ENCODE measurements at regions not wholly inside any gene's neighbourhood (a gene's known extent, or its start where the extent isn't known, plus 50 kb on each side); places are given as distances from the start of the nearest gene placed in this dataset.

DNA sequence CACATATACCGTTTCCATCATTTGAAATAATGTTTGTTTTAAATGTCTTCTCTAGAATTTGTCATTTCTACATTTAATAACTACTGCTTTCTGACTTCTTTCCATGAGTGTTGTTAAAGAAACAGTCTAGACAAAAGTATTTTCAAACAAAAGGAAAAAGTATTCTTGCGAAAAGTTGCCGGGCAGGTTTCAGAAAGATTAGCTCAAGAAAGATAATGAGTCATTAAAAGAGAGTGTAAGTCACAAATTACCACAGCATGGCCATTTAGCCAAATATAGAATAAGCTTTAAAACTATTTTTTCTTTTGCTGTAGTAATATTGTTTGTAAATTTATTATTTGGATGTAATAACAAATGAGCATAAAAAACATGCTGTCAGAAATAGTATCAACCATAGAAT, 493.0 kb downstream of the TLL1 start:
- no peak for FAIRE-seq

- no peak for FAIRE-seq
Observed at GRCh38 chr4:166377578-166377977, 504.5 kb downstream of the TLL1 start.

DNA sequence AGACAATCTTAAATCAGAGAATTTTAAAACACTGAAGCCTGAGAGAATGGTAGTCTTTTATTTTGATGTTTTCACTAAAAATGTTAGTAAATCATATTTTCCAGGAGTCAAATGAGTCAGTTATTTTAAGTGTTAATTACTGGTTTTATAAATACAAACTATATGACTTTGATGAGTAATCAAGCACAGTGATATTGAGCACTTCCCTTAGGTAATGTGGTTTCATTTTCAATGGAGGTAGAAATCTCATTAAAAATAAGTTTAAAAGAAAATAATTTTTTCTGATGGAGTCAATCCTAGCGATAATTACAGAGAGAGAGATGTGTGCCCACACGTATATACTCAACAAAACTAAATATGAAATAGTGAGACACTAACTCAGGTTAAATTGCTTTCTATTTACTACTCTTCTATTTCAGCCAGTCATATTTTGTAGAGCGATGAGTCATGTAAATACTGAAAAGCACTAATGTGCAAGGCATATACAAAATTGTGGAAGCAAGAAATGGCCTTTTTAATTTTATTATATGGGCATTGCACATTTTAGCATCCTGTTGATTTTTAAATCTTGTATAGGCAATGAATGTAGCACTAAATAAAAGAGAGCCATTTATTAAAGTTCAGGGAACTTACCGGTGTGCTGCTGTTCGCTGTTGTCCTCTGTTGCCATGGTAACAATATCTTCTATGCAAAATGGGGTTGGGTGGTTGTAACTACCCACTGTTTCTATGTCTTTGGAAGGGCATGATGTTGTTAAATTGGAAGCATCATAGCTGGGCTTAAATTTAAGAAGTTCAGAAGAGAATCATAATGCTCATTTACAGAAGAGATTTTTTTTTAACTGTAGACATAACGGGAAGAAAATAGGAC, 513.7 kb downstream of the TLL1 start:
- FAIRE-seq: no peak

GRCh38 chr4:166391501-166391900, 518.5 kb downstream of the TLL1 start:
- no peak for FAIRE-seq

DNA sequence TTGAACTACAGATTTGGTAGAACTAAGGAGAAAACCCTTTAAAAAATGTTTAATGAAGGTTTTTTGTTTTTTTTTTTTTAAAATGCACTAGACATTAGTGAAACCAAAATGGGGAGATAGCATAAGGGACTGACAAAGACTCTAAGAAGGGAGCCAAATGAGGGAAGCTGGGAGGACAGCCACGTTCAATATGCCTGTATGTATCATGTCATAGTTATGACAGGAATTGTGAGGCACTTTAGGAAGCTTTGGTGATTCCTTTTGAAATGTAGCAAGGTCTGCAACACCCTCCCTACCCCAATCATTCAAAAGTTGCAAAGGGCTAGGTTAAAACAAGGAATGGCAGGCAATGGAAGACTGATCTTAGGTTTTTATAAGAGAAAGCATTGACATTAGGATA, 526.0 kb downstream of the TLL1 start:
- no peak for FAIRE-seq

DNA sequence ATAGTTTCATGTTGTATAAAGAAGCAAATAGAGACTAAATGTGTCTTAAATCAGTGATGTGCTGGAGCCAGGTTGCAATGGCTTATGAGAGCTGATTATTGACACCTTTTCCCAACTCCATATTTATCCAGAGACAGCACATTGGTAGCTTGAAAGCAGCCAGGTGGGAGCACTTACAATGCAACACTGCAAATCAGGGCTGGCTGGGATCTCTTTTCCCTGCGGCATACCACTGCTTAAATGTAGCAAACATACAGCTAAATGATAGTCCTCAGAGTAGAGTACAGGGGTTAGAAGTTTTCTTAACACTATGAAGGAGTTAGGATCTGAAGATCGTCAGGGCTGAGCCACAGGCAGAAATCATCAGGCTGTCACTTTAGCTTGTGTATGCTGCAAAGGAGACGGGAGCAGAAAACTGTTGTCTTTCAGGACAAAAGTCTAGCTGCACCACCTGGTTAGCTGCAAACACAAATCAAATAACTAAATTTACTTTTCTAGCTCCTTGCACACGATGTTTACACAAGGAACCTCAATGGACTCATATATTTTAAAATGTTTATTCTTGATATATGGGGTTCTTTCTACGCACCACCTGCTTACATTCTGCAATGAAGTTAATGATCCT, 527.3 kb downstream of the TLL1 start:
- no peak for FAIRE-seq

GRCh38 chr4:166413356-166413755, 540.3 kb downstream of the TLL1 start:
- FAIRE-seq: no peak

DNA sequence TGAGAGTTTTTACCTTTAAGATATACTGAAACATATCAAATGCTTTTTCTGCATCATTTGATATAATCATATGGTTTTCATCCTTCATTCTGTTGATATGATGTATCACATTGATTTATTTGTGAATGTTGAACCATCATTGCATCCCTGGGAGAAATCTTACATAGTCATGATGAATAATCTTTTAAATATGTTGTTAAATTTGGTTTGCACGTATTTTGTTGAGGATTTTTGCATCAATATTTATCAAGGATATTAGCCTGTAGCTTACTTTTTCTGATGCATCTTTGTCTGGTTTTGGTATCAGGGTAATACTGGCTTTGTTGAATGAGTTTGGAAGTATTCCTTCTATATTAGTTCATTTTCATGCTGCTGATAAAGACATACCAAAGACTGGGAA, 541.4 kb downstream of the TLL1 start:
- FAIRE-seq: no peak

- FAIRE-seq: no peak
Observed at GRCh38 chr4:166415749-166416148, 542.7 kb downstream of the TLL1 start.

GRCh38 chr4:166421556-166422156, 548.6 kb downstream of the TLL1 start:
- no peak for FAIRE-seq

DNA sequence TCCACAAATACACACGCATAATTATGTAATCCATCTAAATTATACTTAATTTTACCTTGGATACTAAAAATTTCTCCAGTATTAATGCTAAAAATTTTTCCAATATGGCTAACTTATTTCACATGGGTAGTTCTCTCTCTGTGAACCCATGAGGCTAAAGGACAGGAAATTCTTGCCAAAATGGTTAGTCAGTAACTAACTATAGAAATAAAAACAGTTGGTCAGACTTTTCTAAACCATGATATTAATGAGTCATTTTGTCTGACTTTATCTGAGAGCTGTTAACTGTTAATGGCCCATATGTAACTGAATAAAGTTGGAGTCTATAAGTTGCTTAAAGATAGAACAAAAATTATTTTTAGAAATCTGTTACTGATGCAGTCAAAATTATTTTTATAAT, 549.4 kb downstream of the TLL1 start:
- FAIRE-seq: no peak

GRCh38 chr4:166426300-166426863, 553.3 kb downstream of the TLL1 start:
- no peak for FAIRE-seq

- no peak for FAIRE-seq
Observed at GRCh38 chr4:166432125-166432524, 559.1 kb downstream of the TLL1 start.

GRCh38 chr4:166432842-166433241, 559.8 kb downstream of the TLL1 start:
- FAIRE-seq: no peak

DNA sequence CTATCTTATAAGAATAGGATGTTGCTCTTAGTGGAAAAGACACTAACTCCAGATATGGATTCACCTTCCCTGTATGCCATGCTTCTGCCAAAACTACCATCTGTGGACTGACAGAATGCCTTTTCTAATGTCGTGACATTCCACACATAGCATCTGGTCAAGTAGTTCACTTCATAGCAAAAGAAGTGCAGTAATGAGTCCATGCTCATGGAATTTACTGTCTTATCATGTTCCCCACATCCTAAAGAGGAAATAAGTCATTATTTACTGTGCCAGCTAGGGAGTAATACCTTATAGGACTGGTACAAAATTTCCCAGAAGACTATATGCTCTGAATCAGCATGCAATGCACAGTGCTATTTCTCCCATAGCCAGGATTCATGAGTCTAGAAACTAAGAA, 562.4 kb downstream of the TLL1 start:
- FAIRE-seq: no peak

DNA sequence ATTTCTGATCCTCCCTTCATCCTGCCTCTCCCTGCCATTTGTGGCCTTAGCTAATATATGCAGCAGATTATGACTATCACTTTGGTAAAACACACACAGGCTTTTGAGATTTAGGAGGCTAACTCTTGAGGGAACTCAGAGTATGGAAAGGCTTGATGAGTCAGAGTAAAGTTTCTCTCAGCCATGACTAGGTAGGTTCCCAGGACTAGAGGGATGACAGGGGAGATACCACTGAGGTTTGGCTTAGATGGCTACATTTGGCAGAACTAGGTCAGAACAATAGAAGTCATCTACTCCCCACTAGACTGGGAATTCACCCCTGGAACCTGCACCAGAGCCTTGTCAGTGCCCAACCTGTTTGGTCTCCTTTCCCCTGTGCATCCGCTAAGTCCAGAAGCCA, 585.7 kb downstream of the TLL1 start:
- FAIRE-seq: no peak

- FAIRE-seq: no peak
Observed at GRCh38 chr4:166459621-166460020, 586.6 kb downstream of the TLL1 start.

DNA sequence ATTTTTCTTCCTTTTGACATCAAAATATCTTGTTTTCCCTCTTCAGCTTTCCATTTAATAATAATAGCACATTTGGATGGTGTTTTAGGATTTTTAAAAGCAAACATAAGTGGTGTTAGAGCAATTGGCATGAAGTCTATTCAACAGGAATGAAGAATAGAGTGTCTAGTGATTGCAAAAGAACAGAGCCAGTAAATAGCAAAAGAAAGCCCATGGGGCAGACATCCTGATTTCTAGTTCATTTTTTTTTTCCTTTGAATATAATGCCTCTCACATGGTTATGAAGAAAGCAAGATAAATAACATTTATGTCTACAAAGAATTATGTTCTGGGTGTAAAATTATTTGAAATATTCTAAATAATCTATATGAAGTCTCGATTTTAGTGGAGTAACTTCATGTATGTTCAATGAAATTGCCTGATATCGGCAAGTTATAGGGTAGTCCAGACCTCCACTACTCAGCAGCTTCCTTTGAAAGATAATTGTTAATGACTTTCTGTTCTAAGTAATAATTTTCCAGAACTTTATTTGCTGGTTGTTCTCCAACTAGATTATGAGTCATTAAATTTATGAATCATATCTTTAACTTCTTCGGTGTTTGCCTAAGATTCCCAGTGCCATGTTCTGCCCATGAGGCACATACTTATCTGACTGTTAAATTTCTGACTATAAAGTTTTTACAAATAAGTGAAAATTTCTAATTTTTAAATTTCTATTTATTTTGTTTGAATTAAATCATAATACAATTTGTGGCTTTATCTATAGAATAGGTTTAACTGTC, 587.9 kb downstream of the TLL1 start:
- FAIRE-seq: no peak

DNA sequence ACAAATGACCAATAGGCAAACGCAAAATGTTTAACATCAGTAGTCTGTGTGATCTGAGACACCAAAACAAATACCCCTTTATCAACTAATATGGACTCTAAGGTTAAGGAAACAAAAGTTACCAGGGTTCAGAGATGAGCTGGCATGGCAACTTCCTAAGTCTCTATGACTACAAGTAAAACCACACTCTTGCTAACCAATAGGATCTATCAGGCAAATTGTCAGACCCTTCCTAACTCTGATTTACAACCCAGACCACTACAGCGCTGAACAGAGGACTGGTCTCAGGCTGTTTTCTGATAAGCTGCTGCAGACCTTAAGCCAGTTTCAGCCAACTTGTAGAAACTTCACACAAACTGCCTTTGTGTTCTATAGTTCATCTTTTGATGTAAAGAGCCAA, 608.0 kb downstream of the TLL1 start:
- FAIRE-seq: no peak

- no peak for FAIRE-seq
Observed at GRCh38 chr4:166481739-166482138, 608.7 kb downstream of the TLL1 start.

- no peak for FAIRE-seq
Observed at GRCh38 chr4:166482758-166483157, 609.7 kb downstream of the TLL1 start.

DNA sequence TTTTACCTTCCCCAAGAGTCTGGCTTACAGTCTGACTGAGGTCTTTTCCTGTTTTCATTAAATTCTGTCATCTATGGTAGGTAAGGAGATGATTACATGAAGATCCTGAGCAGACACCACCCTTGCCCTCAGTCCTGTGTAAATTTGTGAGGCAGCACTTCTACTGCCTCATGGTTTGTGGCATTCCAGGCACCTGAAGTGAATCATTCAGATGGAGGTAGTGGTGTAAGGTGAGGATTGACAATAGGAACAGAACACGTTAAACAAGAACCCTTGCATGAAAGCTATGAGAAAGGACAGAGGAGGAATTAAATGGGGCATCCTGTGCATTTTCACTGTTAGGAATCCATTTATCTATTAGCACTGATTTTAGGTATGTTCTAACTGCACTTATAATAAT, 618.6 kb downstream of the TLL1 start:
- no peak for FAIRE-seq

DNA sequence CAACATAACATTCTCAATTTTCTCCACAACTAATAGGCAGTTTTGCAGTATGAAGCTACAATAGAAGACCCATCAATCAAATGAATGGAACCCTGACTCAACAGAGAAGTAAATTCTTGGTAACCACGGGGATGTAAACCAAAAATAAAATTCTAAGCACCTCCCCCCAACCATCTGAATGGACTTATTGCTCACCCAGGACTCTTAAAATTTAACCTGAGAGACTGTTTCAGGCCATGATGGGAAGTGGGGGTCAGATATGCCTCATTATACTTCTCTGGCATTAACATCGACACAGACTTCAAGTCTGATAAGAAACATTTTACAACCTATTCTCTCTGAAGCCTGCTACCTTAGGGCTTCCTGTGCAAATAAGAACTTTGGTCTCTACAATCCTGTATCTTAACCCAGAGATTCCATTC, 620.9 kb downstream of the TLL1 start:
- no peak for FAIRE-seq
